GM10266 (cell line): ENCODE measurements at regions not wholly inside any gene's neighbourhood (a gene's known extent, or its start where the extent isn't known, plus 50 kb on each side); places are given as distances from the start of the nearest gene placed in this dataset.

Experiments used
- DNase-seq: peaks from one replicate; pipeline ENCODE4 v3.0.0; 2012; ENCODE audit errors: extremely low spot score
- TF ChIP-seq, protein P1 (sequence below): IDR thresholded peaks from 2 replicates; pipeline ENCODE4 v1.5.1; 2012; ENCODE audit warnings: mild to moderate bottlenecking, low read depth; ENCODE audit not compliant: control insufficient read depth, insufficient read depth; ENCODE audit errors: missing control alignments

- no peak for DNase-seq
Measured at GRCh38 chr4:169815606-169816005, 57.9 kb upstream of the HPF1 start.

GRCh38 chr4:169811476-169811875 lies 53.7 kb upstream of the HPF1 start:
- no peak for DNase-seq
- TF ChIP-seq, protein P1, sequence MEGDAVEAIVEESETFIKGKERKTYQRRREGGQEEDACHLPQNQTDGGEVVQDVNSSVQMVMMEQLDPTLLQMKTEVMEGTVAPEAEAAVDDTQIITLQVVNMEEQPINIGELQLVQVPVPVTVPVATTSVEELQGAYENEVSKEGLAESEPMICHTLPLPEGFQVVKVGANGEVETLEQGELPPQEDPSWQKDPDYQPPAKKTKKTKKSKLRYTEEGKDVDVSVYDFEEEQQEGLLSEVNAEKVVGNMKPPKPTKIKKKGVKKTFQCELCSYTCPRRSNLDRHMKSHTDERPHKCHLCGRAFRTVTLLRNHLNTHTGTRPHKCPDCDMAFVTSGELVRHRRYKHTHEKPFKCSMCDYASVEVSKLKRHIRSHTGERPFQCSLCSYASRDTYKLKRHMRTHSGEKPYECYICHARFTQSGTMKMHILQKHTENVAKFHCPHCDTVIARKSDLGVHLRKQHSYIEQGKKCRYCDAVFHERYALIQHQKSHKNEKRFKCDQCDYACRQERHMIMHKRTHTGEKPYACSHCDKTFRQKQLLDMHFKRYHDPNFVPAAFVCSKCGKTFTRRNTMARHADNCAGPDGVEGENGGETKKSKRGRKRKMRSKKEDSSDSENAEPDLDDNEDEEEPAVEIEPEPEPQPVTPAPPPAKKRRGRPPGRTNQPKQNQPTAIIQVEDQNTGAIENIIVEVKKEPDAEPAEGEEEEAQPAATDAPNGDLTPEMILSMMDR: no peak

More at GRCh38 chr4:169815606-169816005, 57.9 kb upstream of the HPF1 start:
- TF ChIP-seq, protein P1: no peak

GRCh38 chr4:169810325-169811323 lies 52.9 kb upstream of the HPF1 start:
- peak; percentile 64 for DNase-seq
- TF ChIP-seq, protein P1: peak; percentile 68

DNA sequence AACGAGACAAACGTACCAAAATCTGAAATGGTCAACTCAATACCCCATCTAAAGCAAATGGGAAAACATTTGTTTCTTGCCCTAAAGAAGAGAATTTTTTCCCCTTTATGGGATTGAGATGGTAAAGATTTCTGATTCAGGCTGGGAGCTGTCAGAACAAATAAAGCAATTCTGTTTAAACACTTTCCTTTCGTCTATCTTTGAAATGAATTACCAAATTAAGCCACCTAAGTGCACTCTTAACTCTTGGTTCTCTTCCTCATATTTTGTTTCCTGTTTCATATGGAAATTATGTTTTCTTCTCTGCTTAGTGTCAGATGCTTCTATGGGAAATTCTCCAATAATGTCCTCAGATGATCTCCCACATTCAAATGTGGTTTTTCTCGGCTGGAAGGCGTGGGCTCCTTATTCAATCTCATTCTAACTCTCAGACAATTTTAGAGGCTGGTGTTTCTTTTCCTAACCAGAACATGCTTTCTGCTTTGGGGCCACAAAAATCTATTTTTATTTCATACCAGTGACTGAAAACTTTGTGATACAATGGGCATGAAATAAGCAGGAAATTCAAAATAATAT lies 50.3 kb upstream of the HPF1 start:
- no peak for DNase-seq
- TF ChIP-seq, protein P1: no peak
